ENCODE measurements at regions not wholly inside any gene's neighbourhood (a gene's known extent, or its start where the extent isn't known, plus 50 kb on each side); places are given as distances from the start of the nearest gene placed in this dataset.

DNA sequence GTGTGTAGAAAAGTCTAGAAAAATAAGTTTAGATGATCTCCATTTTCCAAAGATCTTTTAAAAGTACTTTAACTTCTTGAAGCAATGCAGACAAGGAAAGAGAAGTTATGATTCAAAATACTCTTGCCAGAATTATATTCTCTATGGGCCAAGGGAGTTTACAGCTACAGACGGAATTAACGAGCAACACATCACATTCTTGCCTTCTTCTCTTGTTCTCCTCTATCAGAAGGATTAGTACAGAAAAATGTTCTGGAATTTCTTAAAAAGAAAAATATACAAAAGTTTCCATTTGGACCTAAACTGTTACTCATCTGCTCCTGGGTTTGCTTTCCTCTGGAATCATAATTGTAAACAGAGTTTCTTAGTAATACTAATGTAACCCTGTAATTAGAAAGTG, 284.7 kb upstream of the HSF2 start:
- DNase-seq (ENCODE audit: low spot score) (no peak), ATAC-seq (ENCODE audit: low FRiP score) (no peak)
- TF ChIP-seq, protein P1, sequence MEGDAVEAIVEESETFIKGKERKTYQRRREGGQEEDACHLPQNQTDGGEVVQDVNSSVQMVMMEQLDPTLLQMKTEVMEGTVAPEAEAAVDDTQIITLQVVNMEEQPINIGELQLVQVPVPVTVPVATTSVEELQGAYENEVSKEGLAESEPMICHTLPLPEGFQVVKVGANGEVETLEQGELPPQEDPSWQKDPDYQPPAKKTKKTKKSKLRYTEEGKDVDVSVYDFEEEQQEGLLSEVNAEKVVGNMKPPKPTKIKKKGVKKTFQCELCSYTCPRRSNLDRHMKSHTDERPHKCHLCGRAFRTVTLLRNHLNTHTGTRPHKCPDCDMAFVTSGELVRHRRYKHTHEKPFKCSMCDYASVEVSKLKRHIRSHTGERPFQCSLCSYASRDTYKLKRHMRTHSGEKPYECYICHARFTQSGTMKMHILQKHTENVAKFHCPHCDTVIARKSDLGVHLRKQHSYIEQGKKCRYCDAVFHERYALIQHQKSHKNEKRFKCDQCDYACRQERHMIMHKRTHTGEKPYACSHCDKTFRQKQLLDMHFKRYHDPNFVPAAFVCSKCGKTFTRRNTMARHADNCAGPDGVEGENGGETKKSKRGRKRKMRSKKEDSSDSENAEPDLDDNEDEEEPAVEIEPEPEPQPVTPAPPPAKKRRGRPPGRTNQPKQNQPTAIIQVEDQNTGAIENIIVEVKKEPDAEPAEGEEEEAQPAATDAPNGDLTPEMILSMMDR (IDR thresholded peaks at IDR 0.05): no peak

DNA sequence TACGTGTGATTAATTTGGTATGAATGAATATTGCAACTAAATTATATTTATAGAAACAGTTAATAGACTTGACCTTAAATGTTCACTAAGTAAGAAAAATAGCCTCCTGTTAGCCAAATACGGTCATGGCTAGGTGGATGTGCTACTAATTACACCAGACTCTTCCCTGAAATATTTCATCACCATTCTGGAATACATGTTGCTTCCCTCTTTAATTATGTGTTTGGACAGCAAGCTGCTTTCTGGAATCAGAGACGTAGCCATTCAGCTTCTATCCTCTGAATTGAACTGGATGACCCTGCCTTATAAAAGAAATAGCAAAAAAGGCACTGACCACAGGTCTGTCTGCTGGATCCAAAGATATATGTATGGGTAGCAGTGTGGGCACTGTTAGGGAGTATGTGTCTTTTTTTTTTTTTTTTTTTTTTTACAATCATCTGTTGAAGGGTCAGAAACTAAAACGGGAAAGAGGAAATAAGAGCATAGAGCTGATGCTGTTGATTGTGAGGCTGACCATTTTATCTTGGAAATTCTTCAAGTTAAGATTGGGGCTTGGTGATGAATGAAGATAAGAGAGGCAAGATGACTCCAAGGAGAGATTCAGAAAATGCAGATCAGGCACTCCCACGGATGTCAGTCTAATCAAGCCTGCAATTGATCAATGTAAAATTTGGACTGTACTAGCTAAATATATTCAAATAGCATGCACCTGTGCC, 283.2 kb upstream of the HSF2 start:
- DNase-seq (ENCODE audit: low spot score): no peak
- TF ChIP-seq, protein P1 (IDR thresholded peaks at IDR 0.05): no peak
- peak; percentile 88 for ATAC-seq (ENCODE audit: low FRiP score)

DNA sequence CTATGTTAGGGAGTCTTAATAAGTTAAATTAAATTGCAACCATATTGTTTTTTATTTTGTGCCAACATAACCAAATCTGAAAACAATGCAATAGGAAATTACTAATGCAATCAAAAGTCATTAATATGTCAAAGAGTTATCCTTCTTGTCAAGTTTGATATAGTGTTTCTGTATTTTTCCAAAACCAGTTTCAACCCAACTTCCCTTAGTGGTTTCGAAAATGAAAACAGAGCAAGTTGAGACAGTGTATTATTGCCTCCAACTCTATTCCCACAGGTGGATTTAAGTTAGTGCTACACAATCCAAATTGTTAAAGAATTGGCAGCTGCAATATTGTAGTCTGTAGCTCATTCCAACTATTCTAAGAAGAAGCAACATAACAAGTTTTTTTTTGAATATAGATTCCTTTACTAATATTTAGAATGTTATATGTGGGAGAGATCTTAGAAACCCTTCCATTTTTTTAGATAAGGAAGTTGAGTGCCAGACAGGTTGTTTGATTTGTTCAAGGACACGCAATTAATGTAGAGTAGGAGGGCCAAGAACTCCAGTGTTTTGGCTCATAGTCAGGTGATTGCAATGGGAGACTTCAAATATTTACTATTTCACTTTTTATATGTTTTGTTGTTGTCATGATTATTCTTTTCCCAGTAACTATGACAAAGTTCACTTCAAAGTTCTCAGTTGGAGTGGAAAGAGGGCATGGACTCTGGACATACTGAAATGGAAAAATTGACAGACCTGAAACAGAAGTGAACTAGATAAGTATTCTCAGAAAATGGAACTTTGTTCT, 282.4 kb upstream of the HSF2 start:
- TF ChIP-seq, protein P1 (IDR thresholded peaks at IDR 0.05): no peak
- DNase-seq (ENCODE audit: low spot score) (no peak), ATAC-seq (ENCODE audit: low FRiP score) (peak; percentile 31)

DNA sequence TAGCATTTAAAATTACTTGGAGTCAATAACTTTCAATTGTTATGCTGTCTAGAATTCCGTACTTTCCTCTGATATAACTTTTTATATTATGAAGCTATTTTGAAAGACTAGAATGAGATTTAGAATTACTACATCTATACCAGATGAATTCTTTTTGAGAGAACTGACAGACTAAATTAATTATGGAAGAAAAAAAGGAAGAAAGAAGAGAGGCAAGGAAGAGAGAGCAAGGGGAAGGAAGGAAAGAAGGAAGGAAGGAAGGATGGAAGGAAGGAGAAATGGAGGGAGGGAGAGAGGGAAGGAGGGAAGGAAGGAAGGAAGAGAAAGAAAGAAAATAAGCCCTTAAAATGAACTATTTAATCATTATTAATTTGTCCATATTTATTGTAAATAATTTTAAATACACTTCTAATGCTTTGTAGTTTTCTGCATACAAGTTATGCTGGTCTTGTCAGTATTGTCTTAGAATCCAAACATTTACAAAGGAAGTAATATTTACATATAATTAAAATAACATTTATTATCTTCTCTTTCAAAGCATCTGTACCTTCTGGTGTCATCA, 280.4 kb upstream of the HSF2 start:
- DNase-seq (ENCODE audit: low spot score) (no peak), ATAC-seq (ENCODE audit: low FRiP score) (no peak)
- TF ChIP-seq, protein P1 (IDR thresholded peaks at IDR 0.05): no peak

DNA sequence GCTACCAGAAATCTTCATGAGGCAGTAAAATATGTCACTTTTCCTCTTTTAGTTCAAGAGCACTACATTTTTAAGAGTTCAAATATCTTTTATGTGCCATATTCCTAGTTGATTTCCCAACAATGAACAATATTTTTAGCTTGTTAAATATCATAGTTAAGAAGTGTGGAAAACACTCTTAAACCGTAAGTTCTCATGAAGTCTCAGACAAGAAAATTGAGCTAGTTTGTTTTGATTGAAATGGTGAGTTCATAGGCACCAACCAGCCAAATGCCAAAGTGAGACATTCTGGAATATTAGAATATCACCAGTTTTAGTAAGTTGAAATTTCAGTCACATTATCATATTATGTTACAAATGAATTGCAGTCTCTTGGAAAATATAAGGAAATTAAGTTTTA, 277.2 kb upstream of the HSF2 start:
- ATAC-seq (ENCODE audit: low FRiP score) (peak; percentile 57), DNase-seq (ENCODE audit: low spot score) (no peak)
- TF ChIP-seq, protein P1 (IDR thresholded peaks at IDR 0.05): no peak

DNA sequence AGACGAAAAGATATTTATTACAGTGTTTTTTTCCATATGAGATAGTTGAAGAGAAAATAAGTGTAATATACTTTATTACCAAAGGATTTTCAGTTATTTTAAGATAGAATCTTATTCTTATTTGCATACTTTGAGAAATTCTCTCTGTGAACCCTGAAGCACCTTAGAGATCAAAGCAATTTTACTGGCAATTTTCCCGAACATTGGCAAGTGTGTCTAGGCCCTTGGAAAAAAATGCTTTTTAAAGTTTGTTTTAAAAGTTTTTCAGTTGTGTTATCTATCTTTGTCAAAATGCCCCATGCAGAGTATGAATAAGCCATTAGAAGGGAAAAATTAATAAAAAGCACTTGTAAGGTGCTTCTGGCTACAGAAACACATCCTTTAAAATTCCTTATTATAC, 276.8 kb upstream of the HSF2 start:
- ATAC-seq (ENCODE audit: low FRiP score) (no peak), DNase-seq (ENCODE audit: low spot score) (no peak)
- TF ChIP-seq, protein P1 (IDR thresholded peaks at IDR 0.05): no peak

Data from omental fat pad (tissue), 3 donors.